Activated T-cell treated with anti-CD3 and anti-CD28 coated beads, Interleukin-2, amount 50 U/mL, for 24 hours (primary cell): ENCODE measurements at regions not wholly inside any gene's neighbourhood (a gene's known extent, or its start where the extent isn't known, plus 50 kb on each side); places are given as distances from the start of the nearest gene placed in this dataset.

ENCODE experiments used
- DNase-seq: peaks from one replicate; pipeline ENCODE4 v3.0.0-alpha.2; 2020
- H3K27ac Mint-ChIP-seq: 2 replicates; pipeline ENCODE4 v1.8.0; 2020; ENCODE audit warnings: mild to moderate bottlenecking, mixed read lengths
- H3K27me3 Mint-ChIP-seq: 2 replicates; pipeline ENCODE4 v1.8.0; 2020; ENCODE audit warnings: mixed read lengths
- H3K36me3 Mint-ChIP-seq: 2 replicates; pipeline ENCODE4 v1.8.0; 2020; ENCODE audit warnings: low read depth, mixed read lengths
- H3K4me1 Mint-ChIP-seq: 2 replicates; pipeline ENCODE4 v1.8.0; 2020; ENCODE audit warnings: low read depth, mixed read lengths
- H3K4me3 Mint-ChIP-seq: 2 replicates; pipeline ENCODE4 v1.8.0; 2020; ENCODE audit warnings: mild to moderate bottlenecking, moderate library complexity, mixed read lengths
- H3K9me3 Mint-ChIP-seq: 2 replicates; pipeline ENCODE4 v1.8.0; 2020; ENCODE audit warnings: mixed read lengths

DNA sequence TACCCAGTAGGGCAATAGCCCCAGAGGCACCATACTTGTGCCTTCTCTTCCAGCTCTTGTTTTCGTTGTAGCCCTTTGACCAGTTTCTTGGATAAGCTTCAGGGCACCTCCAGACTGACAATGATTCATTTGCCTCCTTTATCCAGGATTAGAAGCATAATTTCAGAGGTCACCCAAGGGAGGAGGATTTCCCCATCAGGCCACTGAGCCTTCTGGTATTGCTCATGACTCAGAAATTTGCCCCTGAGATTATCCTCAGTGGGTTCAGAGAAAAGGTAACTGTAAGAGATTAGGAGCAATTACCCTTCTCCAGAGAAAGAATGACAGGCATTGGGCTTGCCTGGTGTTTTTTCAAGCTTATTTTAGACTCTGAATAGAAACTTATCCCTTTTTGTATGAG lies 147.9 kb downstream of the MSX2 start:
- Mint-ChIP-seq H3K9me3 (no peaks in the 10 kb centered on the region), H3K27ac (no peak overlapping the region), H3K36me3 (no peaks in the 10 kb centered on the region), H3K4me3 (no peak overlapping the region), H3K4me1 (no peaks in the 10 kb centered on the region), H3K27me3 (peaks cover 38% of the 10 kb centered on the region)
- DNase-seq: no peak

DNA sequence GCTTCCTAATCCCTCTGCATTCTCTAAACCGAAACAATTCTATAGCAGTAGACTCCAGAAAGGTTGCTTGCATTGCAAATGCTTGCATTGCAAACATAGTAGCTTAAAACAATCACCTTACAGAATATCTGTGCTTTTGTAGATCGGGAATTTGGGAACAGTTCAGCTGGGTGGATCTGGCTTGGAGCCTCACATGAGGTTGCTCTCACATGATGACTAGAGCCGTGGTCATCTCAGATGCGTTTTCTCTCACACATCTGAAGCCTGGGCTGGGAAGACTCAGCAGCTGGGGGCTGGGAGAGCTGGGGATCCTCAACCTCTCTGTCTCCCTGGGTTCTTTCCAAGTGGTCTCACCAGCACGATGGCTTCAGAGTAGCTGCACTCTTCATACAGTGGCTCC lies 127.8 kb downstream of the MSX2 start:
- Mint-ChIP-seq H3K4me3 (no peak overlapping the region), H3K4me1 (no peaks in the 10 kb centered on the region), H3K36me3 (no peaks in the 10 kb centered on the region), H3K27me3 (peaks cover 9% of the 10 kb centered on the region), H3K27ac (no peak overlapping the region), H3K9me3 (no peaks in the 10 kb centered on the region)
- no peak for DNase-seq

DNA sequence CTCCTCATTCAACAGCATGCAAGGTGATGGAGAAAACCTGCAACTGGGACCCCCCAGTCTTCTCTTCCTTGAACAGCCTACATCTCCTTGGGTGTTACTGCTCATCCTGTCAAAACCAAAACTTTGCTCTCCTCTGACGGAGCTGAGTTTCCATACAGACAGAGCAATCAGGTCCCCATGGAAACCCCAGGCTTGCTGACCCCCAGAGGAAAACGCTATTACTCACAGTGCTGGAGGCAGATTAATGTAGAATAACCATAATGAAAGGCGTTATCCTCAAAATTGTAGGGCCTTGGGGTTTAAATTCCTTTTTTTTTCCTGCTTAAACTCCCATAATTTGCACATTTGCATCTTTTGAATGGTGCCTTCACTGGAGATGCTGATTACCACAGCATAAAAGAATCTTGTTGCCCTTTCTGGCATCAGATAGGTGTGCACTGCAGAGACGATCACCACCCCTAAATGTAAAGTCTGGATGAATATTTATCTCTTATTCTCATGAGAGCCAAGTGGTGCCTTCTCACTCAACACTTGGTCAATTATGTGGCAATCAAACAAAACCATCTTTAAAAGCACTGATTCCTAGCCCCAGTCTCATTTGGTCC lies 126.3 kb downstream of the MSX2 start:
- no peaks in the 10 kb centered on the region for H3K9me3 Mint-ChIP-seq
- no peak for DNase-seq
- H3K4me3 Mint-ChIP-seq: no peak overlapping the region
- peaks cover 9% of the 10 kb centered on the region for H3K27me3 Mint-ChIP-seq
- no peaks in the 10 kb centered on the region for H3K36me3 Mint-ChIP-seq
- H3K27ac Mint-ChIP-seq: no peak overlapping the region
- no peaks in the 10 kb centered on the region for H3K4me1 Mint-ChIP-seq

DNA sequence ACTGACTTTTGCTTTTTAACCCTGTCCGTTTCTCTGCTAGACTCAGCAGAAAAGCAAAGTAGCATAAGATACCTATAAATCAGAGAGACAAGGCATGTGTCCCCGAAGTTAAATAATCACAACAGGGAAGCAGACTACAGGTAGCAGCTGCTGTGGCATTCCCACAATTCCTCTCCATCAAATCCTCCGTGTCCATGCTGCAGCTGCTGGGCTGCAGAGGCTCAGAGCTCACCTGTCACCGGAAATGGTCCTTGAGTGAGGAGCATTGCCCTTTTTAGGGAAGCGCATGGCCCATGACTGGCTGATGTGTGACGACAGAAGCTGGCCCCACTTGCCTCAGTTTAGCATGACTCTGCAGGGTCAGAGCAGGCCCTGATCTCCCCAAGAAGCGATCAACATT lies 125.0 kb downstream of the MSX2 start:
- H3K27me3 Mint-ChIP-seq: peaks cover 9% of the 10 kb centered on the region
- no peak for DNase-seq
- no peaks in the 10 kb centered on the region for H3K4me1 Mint-ChIP-seq
- H3K9me3 Mint-ChIP-seq: no peaks in the 10 kb centered on the region
- no peak overlapping the region for H3K27ac Mint-ChIP-seq
- H3K4me3 Mint-ChIP-seq: no peak overlapping the region
- H3K36me3 Mint-ChIP-seq: no peaks in the 10 kb centered on the region

DNA sequence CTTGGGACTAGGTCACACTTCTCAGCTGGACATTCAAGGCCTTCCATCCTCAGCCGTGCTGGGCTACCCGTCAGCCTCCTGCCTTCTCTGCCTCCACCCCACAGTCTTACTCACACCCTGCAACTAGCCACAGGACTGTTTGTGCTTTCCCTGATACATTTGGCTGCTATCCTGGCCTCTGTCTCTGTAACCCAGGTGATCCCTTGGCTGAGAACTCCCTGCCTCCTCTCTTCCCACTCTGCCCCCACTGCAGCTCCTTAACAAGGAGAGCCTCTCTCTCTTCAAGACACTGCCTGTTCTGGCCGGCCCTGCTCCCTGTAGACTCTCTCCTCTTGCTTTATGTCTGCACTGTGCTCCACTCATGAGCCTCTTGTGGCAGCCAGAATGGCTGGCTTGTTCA lies 120.6 kb downstream of the MSX2 start:
- Mint-ChIP-seq H3K4me3 (no peak overlapping the region), H3K27me3 (peaks cover 13% of the 10 kb centered on the region), H3K9me3 (no peaks in the 10 kb centered on the region), H3K27ac (no peak overlapping the region), H3K4me1 (no peaks in the 10 kb centered on the region), H3K36me3 (no peaks in the 10 kb centered on the region)
- no peak for DNase-seq

DNA sequence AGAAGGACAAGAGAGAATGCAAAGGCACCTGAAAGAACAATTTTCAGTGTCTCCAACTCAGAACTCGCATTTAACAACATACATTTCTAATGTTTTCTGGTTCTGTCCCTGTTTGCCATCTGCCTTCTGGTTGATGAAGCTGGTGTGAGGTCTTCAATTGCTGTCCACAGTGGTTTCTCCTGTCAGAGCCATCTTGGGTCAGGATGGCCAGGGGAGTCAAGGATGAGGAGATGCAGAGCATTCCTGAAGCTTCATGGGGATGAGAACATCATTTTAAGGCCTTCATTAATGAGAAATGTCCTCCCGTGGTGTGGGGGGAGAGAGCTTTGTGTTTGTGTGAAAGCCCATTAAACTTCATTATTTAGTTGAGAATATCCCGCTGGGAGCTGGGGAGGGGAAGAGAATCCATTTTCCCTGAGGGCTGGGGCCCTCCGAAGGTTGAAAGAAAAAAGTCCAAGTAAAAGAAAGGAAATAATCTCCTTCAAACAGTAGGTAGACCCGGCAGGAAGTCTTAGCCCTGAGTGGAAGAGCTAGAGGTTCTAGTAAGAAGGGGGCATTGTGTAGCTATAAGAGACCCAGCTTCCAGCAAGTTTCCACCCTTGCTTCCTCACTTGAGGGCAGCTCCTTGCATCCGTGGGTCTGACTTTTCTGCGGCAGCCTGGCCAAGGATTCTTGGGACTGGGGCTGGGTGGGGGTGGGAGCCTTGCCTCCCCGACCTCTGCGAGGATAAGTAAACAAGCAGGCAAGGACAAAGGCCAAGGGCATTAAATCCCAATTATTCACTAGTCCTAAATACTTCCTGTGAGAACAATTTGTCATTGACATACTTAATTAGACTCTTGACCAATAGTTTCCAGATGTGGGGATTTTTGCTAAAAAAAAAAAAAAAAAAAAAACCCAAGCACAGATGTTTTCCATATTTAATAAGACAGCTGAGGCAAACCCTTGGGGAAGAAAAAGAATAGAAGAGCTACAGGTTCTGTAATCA lies 119.2 kb downstream of the MSX2 start:
- H3K9me3 Mint-ChIP-seq: no peaks in the 10 kb centered on the region
- H3K4me1 Mint-ChIP-seq: no peaks in the 10 kb centered on the region
- H3K27ac Mint-ChIP-seq: no peak overlapping the region
- H3K4me3 Mint-ChIP-seq: no peak overlapping the region
- peaks cover 10% of the 10 kb centered on the region for H3K27me3 Mint-ChIP-seq
- no peak for DNase-seq
- no peaks in the 10 kb centered on the region for H3K36me3 Mint-ChIP-seq

DNA sequence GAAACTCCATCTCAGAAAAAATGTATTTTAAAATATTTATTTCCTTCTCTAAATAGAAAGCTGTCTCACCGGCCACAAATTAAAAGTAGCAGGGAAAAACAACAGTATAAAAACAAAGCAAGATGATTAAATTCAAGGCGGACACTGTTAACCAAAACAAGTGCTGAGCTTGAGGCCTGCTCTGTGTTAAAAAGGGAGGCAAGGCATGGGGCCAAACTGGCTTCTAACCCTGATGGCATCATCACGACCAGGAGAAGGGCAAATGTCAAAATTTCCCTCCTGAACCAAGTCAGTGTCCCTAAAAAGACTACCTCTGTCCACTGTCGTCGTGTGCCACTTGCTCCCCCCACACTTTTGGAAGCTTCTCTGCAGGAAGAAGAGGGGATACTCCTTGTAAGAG lies 116.1 kb downstream of the MSX2 start:
- Mint-ChIP-seq H3K4me1 (no peaks in the 10 kb centered on the region), H3K4me3 (no peak overlapping the region), H3K9me3 (no peaks in the 10 kb centered on the region), H3K36me3 (no peaks in the 10 kb centered on the region), H3K27ac (no peak overlapping the region), H3K27me3 (peaks cover 28% of the 10 kb centered on the region)
- no peak for DNase-seq

DNA sequence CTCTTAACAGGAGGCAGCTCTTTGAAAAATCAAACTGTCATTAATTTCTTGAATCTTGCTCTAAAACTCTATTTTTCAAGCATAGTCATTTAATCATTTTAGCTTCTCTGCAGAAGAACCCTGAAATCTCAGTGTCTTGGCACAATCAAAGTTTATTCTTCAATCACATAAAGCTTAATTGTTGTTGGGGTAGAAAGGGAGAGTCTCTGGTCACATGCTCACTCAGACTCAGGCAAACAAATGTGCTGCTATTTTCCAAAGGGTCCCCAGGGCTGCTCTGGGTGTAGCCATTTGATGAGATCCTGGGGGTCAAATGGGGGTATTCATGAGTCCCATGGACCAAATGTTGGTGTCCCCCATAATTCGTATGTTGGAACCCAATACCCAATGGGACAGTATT lies 114.8 kb downstream of the MSX2 start:
- Mint-ChIP-seq H3K27me3 (peaks cover 28% of the 10 kb centered on the region), H3K36me3 (no peaks in the 10 kb centered on the region), H3K4me3 (no peak overlapping the region), H3K4me1 (no peaks in the 10 kb centered on the region), H3K9me3 (no peaks in the 10 kb centered on the region), H3K27ac (no peak overlapping the region)
- no peak for DNase-seq

DNA sequence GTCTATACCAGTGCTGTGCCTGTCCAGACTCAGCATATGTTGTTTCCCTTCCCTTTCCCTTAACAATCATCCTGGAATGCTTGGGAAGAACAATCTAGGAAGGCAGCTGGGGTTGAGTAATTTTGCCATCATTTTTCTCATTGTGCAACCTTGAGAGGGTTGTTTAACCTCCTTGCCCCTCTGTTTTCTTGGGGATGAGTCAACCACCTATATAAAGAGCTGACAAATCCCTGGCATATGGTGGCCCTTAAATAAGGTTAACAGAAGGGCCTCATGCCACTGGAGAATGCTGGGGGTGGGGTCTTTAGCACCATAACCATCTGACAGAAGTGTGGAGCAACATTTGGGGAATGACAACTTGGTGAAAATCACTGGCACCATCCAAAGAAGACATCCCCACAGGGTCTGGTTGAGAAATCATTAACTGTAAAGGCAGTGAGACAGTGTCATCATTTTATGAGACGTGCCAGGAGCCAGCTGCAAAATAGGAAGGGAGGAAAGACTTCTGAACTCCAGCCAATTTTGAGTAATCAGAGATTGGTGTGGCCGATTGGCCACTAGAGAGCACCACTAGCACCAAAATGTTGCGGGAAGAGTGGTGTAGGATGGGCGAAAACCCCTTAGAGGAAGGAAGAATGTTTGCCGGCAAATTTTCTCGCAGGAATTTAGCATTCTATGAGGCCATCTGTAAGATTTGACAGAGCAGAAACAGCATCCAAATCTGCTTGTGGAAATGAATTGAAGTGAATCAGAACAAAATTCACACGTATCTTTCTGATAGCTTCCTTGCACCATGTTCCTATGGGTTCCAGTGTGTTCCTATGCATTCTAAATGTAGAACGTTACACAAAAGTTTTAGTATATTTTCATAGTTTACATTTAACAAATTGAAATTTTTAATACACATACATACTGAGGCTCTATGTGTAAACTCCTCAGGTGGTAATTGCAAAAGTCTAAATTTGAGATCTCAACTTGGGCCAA lies 113.8 kb downstream of the MSX2 start:
- Mint-ChIP-seq H3K27ac (no peak overlapping the region), H3K36me3 (no peaks in the 10 kb centered on the region), H3K4me1 (no peaks in the 10 kb centered on the region), H3K4me3 (no peak overlapping the region), H3K27me3 (peaks cover 29% of the 10 kb centered on the region), H3K9me3 (no peaks in the 10 kb centered on the region)
- no peak for DNase-seq

DNA sequence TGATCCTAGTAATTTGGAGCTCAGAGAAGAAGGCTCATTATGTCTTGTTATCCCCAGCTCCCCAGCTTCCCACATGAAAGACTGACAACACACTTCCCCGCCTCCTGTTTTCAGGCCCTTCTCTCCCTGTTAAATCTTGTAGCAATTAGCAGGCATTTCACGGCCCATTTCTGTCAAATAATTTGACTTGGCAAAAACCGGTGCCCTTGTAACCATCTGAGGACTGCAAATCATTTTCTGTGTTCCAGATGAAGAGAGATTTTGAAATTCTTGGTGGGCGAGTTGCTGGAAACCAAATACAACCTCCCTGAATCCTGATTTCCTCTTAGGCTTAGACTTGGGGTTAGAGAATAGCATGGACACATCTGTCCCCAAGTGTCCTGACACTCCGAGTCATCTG lies 109.7 kb downstream of the MSX2 start:
- Mint-ChIP-seq H3K4me3 (no peak overlapping the region), H3K9me3 (no peaks in the 10 kb centered on the region), H3K4me1 (no peaks in the 10 kb centered on the region), H3K27me3 (peaks cover 25% of the 10 kb centered on the region), H3K36me3 (no peaks in the 10 kb centered on the region), H3K27ac (no peak overlapping the region)
- DNase-seq: no peak

DNA sequence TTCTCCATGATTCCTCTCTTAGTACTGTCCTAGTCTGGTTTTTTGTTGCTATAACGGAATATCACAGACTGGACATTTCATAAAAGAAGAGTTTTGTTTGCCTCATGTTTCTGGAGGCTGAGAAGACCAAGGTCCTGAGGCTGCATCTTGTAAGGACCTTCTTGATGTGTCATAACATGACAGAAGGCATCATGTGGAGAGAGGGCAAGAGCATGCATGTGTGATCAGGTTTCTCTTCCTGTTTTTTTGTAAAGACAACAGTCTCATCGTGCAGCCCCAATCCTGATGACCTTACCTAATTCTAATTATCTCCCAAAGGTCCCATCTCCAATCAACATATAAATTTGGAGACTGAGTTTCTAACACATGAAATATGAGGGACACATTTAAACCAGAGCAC lies 108.4 kb downstream of the MSX2 start:
- no peak overlapping the region for H3K27ac Mint-ChIP-seq

DNA sequence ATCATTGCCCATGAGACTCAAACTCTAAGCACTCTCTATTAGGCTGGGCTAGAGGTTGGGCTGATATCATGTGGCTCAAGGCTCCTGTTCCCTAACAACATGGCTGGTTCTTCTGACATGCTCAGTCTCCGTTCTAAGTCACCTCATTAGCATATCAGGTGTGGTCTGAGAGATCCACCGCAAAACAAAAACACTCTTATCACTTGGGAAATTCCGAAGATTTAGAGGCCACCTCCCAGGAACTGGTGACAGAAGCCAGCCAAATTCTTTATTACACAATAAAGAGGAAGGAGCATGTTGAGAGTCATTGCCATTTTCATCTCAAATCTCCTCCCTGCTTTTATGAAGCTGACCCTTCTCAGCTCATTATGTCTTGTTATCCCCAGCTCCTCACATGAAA lies 107.6 kb downstream of the MSX2 start:
- peaks cover 13% of the 10 kb centered on the region for H3K27me3 Mint-ChIP-seq
- DNase-seq: no peak
- H3K27ac Mint-ChIP-seq: no peak overlapping the region
- no peaks in the 10 kb centered on the region for H3K4me1 Mint-ChIP-seq
- H3K4me3 Mint-ChIP-seq: no peak overlapping the region
- H3K36me3 Mint-ChIP-seq: no peaks in the 10 kb centered on the region
- no peaks in the 10 kb centered on the region for H3K9me3 Mint-ChIP-seq

More for the DNA sequence above, 108.4 kb downstream of the MSX2 start:
- H3K36me3 Mint-ChIP-seq: no peaks in the 10 kb centered on the region
- DNase-seq: no peak
- peaks cover 20% of the 10 kb centered on the region for H3K27me3 Mint-ChIP-seq
- H3K4me3 Mint-ChIP-seq: no peak overlapping the region
- H3K4me1 Mint-ChIP-seq: no peaks in the 10 kb centered on the region
- H3K9me3 Mint-ChIP-seq: no peaks in the 10 kb centered on the region

DNA sequence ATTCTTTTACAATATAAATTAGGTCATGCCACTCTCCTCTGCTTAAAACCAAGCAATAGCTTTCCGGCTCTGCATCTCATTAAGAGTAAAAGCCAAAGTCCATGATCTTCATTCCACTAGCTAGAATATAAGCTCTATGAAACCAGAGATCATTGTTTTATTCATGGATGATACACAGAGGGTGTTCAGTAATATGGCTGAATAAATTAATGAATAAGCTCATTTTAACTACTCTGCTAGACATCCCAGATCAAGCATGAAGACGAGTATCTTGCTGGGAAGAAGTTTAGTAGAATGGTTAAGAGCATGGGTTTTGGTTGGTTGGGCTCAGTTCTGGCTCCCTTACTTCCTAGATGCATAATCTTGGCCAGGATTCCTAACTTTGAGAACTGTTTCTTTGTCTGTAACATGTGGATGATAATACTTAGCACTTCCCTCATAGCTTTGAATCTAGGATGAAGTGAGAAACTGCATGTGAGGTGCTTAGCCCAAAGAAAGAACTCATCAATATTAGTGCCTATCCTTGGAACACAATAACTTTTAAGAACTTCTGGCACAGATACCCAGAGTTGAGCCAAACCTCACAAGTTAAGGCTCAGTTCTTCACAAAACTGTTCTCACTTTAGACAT lies 106.8 kb downstream of the MSX2 start:
- Mint-ChIP-seq H3K4me1 (no peaks in the 10 kb centered on the region), H3K27me3 (peaks cover 11% of the 10 kb centered on the region), H3K9me3 (no peaks in the 10 kb centered on the region), H3K4me3 (no peak overlapping the region), H3K36me3 (no peaks in the 10 kb centered on the region), H3K27ac (no peak overlapping the region)
- DNase-seq: no peak

DNA sequence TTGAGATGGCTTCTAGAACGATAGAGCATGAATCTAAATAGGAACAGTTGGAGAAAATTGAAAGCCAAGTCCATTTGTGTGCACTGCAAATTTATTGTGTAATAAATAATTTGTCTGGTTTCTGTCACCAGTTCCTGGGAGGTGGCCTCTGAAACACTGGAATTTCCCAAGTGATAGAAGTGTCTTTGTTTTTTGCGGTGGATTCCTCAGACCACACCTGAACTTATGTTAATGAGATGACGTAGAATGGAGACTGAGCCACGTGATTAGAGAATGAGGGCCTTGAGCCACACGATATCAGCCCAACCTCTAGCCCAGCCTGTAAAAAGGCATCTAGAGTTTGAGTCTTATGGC lies 105.1 kb downstream of the MSX2 start:
- Mint-ChIP-seq H3K4me1 (no peaks in the 10 kb centered on the region), H3K9me3 (no peaks in the 10 kb centered on the region), H3K36me3 (no peaks in the 10 kb centered on the region), H3K4me3 (no peak overlapping the region), H3K27me3 (peaks cover 20% of the 10 kb centered on the region), H3K27ac (no peak overlapping the region)
- DNase-seq: no peak
